Keratinocyte (primary cell): ENCODE measurements at regions not wholly inside any gene's neighbourhood (a gene's known extent, or its start where the extent isn't known, plus 50 kb on each side); places are given as distances from the start of the nearest gene placed in this dataset.

Experiments used
- DNase-seq: peaks from one replicate; pipeline ENCODE4 v3.0.0-alpha.2; 2011; ENCODE audit warnings: low read depth, missing footprints, low spot score
- FAIRE-seq: peaks from 2 replicates; lab custom pipeline; 2011; peaks lifted over from hg19 to GRCh38; lab: Jason Lieb, UNC
- H2AFZ ChIP-seq: 2 replicates; pipeline ENCODE4 v1.6.0; 2012; ENCODE audit warnings: low read length, control low read depth, inconsistent platforms; ENCODE audit not compliant: control insufficient read depth
- H3K27ac ChIP-seq: 2 replicates; pipeline ENCODE4 v1.5.1; 2011; ENCODE audit warnings: low read length; ENCODE audit not compliant: control insufficient read depth, insufficient read depth
- H3K27me3 ChIP-seq: 3 replicates; pipeline ENCODE4 v1.6.0; 2011; ENCODE audit warnings: low read length; ENCODE audit not compliant: control insufficient read depth, insufficient read depth; ENCODE audit errors: extremely low read depth
- H3K36me3 ChIP-seq, 2 experiments: 2 replicates in 1 of 2; 3 replicates in 1 of 2; pipeline ENCODE4 v1.5.1; 2011; ENCODE audit warnings: low read length in 2 of 2, mild to moderate bottlenecking in 1 of 2; ENCODE audit not compliant: control insufficient read depth in 2 of 2, insufficient read depth in 2 of 2; ENCODE audit errors: extremely low read depth in 1 of 2
- H3K4me1 ChIP-seq: 3 replicates; pipeline ENCODE4 v1.5.1; 2011; ENCODE audit warnings: low read length; ENCODE audit not compliant: control insufficient read depth, insufficient read depth; ENCODE audit errors: extremely low read depth
- H3K4me2 ChIP-seq: 3 replicates; pipeline ENCODE4 v1.6.0; 2011; ENCODE audit warnings: low read depth, low read length; ENCODE audit not compliant: control insufficient read depth, insufficient read depth; ENCODE audit errors: extremely low read depth
- H3K4me3 ChIP-seq, 3 experiments: fragments of 200-600 bp in 1 of 3; sonication (generic) in 1 of 3; 2 replicates in 2 of 3; 3 replicates in 1 of 3; pipeline ENCODE4 v1.5.1; 2011 to 2016; ENCODE audit warnings: low read length in 3 of 3, mild to moderate bottlenecking in 3 of 3, control low read depth in 2 of 3, inconsistent platforms in 1 of 3, low read depth in 1 of 3, mixed read lengths in 1 of 3, mixed run types in 1 of 3, moderate library complexity in 1 of 3; ENCODE audit not compliant: control insufficient read depth in 2 of 3, insufficient read depth in 2 of 3; ENCODE audit errors: extremely low read depth in 1 of 3
- H3K79me2 ChIP-seq: 2 replicates; pipeline ENCODE4 v1.6.0; 2012; ENCODE audit warnings: low read length; ENCODE audit not compliant: control insufficient read depth, insufficient read depth
- H3K9ac ChIP-seq: 3 replicates; pipeline ENCODE4 v1.6.0; 2011; ENCODE audit warnings: low read length; ENCODE audit not compliant: control insufficient read depth, insufficient read depth; ENCODE audit errors: extremely low read depth
- H3K9me1 ChIP-seq: 3 replicates; pipeline ENCODE4 v1.6.0; 2011; ENCODE audit warnings: low read length; ENCODE audit not compliant: control insufficient read depth, insufficient read depth; ENCODE audit errors: extremely low read depth
- H3K9me3 ChIP-seq: 2 replicates; pipeline ENCODE4 v1.5.1; 2012; ENCODE audit warnings: low read depth, low read length; ENCODE audit not compliant: control insufficient read depth
- H4K20me1 ChIP-seq: 3 replicates; pipeline ENCODE4 v1.6.0; 2011; ENCODE audit warnings: low read length; ENCODE audit not compliant: control insufficient read depth, insufficient read depth; ENCODE audit errors: extremely low read depth
- EZH2 ChIP-seq: IDR thresholded peaks from one replicate; pipeline ENCODE4 v1.6.1; 2012; ENCODE audit warnings: inconsistent platforms, mild to moderate bottlenecking, low read length, moderate library complexity
- dilution Hi-C: fragments of 300-500 bp; cut with MboI; formaldehyde crosslinking; loops from one replicate; pipeline ENCODE4 v1.7.0; 2020; ENCODE audit warnings: low sequenced_read_pairs; ENCODE audit not compliant: extremely low pct_ligation_motif_present
- TF ChIP-seq, protein P1 (sequence below), 3 experiments: IDR thresholded peaks in 1 of 3; conservative IDR thresholded peaks in 1 of 3; optimal IDR thresholded peaks in 1 of 3; 2 replicates in 2 of 3; 3 replicates in 1 of 3; pipeline versions ENCODE3 to v1.5.1; 2011; ENCODE audit warnings: low read length in 3 of 3, mild to moderate bottlenecking in 3 of 3, moderate library complexity in 2 of 3, control low read depth in 1 of 3, inconsistent platforms in 1 of 3; ENCODE audit not compliant: insufficient read depth in 2 of 3; ENCODE audit errors: extremely low read depth in 1 of 3

DNA sequence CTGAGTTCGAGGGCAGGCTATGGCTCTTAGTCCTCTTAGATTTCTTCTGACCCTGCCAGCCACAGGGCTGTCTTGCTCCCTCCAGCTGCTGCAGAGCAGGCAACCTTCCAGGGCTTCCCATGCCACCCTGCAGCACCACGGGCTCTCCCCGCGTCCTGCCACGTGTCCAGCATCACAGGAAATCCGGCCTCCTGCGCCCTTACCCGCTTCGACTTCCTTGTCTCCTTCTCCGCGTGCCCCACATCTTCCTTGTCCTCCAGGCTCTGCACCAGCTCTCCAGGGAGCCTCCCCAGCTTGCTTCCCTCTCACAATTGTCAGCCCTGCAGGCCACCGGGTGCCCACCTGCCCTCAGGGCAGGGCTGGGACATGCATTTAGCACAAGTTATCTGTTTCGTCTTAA lies 253.5 kb downstream of the DCDC2C start:
- no peaks in the 10 kb centered on the region for H3K36me3 ChIP-seq
- H3K79me2 ChIP-seq: no peaks in the 10 kb centered on the region
- H3K9me3 ChIP-seq: no peaks in the 10 kb centered on the region
- no peak overlapping the region for H3K9ac ChIP-seq
- H4K20me1 ChIP-seq: no peaks in the 10 kb centered on the region
- H3K9me1 ChIP-seq: no peaks in the 10 kb centered on the region
- DNase-seq (no peak), FAIRE-seq (no peak)
- H3K4me2 ChIP-seq: no peak overlapping the region
- no peaks in the 10 kb centered on the region for H3K4me1 ChIP-seq
- TF ChIP-seq, protein P1, sequence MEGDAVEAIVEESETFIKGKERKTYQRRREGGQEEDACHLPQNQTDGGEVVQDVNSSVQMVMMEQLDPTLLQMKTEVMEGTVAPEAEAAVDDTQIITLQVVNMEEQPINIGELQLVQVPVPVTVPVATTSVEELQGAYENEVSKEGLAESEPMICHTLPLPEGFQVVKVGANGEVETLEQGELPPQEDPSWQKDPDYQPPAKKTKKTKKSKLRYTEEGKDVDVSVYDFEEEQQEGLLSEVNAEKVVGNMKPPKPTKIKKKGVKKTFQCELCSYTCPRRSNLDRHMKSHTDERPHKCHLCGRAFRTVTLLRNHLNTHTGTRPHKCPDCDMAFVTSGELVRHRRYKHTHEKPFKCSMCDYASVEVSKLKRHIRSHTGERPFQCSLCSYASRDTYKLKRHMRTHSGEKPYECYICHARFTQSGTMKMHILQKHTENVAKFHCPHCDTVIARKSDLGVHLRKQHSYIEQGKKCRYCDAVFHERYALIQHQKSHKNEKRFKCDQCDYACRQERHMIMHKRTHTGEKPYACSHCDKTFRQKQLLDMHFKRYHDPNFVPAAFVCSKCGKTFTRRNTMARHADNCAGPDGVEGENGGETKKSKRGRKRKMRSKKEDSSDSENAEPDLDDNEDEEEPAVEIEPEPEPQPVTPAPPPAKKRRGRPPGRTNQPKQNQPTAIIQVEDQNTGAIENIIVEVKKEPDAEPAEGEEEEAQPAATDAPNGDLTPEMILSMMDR (optimal IDR thresholded peaks at IDR 0.05 in 1 of 3, IDR thresholded peaks at IDR 0.05 in 1 of 3, conservative IDR thresholded peaks at IDR 0.05 in 1 of 3; ENCODE audit: extremely low read depth in 1 of 3, insufficient read depth in 2 of 3, low read length in 3 of 3): no peak
- TF ChIP-seq EZH2: no peak
- dilution Hi-C loops: no loop called here
- no peak overlapping the region for H3K4me3 ChIP-seq
- H2AFZ ChIP-seq: no peak overlapping the region
- no peaks in the 10 kb centered on the region for H3K27me3 ChIP-seq
- no peak overlapping the region for H3K27ac ChIP-seq

DNA sequence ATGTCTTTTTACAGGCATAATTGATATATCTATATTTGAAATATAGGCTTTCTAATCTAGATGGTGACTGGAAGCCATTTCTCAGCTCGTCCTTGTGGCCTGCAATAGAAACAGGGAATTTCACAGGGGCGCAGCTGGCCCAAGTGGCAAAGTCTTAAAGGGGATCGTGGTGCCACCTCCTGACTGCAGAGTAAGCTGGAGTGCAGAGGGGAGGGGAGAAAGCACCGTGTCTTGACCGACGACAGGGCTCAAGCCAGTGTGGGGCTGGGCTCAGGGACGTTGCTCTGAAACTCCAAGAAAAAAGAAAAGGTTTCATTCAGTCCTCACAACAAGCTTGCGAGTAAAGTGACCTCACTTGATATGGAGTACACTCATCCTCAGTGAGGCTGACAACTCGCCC lies 255.1 kb downstream of the DCDC2C start:
- TF ChIP-seq EZH2: no peak
- TF ChIP-seq, protein P1 (optimal IDR thresholded peaks at IDR 0.05 in 1 of 3, IDR thresholded peaks at IDR 0.05 in 1 of 3, conservative IDR thresholded peaks at IDR 0.05 in 1 of 3; ENCODE audit: extremely low read depth in 1 of 3, insufficient read depth in 2 of 3, low read length in 3 of 3): no peak
- Histone ChIP-seq H3K4me3 (no peak overlapping the region), H3K9me1 (no peaks in the 10 kb centered on the region), H3K4me2 (no peak overlapping the region), H3K79me2 (no peaks in the 10 kb centered on the region), H3K27ac (no peak overlapping the region), H3K9me3 (no peaks in the 10 kb centered on the region), H3K27me3 (no peaks in the 10 kb centered on the region), H4K20me1 (no peaks in the 10 kb centered on the region), H2AFZ (no peak overlapping the region), H3K9ac (no peak overlapping the region), H3K36me3 (no peaks in the 10 kb centered on the region), H3K4me1 (no peaks in the 10 kb centered on the region)
- FAIRE-seq: no peak
- no peak for DNase-seq
- dilution Hi-C loops: no loop called here
